Ascending aorta (tissue), 2 donors: ENCODE measurements at regions not wholly inside any gene's neighbourhood (a gene's known extent, or its start where the extent isn't known, plus 50 kb on each side); places are given as distances from the start of the nearest gene placed in this dataset.

Experiments used
- DNase-seq, 2 donors: peaks; one replicate each; pipeline ENCODE4 v3.0.0-alpha.2; 2019; ENCODE audit warnings: low spot score in 2 of 2
- H3K27ac ChIP-seq, 2 donors: fragments of 200-600 bp; sonication (generic); one replicate each; pipeline ENCODE4 v1.5.1; 2016 to 2017; ENCODE audit warnings: mild to moderate bottlenecking in 1 of 2
- H3K27me3 ChIP-seq: fragments of 200-600 bp; sonication (generic); one replicate; pipeline ENCODE4 v1.5.1; 2017
- H3K36me3 ChIP-seq, 2 donors: fragments of 200-600 bp; sonication (generic); one replicate each; pipeline ENCODE4 v1.5.1; 2016
- H3K4me1 ChIP-seq, 2 donors: fragments of 200-600 bp; sonication (generic); one replicate each; pipeline ENCODE4 v1.5.1; 2016 to 2017; ENCODE audit warnings: mild to moderate bottlenecking in 1 of 2
- H3K4me3 ChIP-seq, 2 donors: fragments of 200-600 bp; sonication (generic); one replicate each; pipeline ENCODE4 v1.5.1; 2016 to 2017; ENCODE audit warnings: mild to moderate bottlenecking in 1 of 2
- H3K9me3 ChIP-seq, 2 donors: fragments of 200-600 bp; sonication (generic); one replicate each; pipeline ENCODE4 v1.5.1; 2016
- intact Hi-C: fragments of 100-400 bp; cut with DNase I; formaldehyde crosslinking; loops from one replicate; pipeline ENCODE4 v1.15.1; 2023
- TF ChIP-seq, protein P1 (sequence below), 3 experiments: fragments of 200-600 bp in 2 of 3; fragments of 450-650 bp in 1 of 3; sonication (generic) in 2 of 3; IDR thresholded peaks; one replicate each; pipeline ENCODE4 v1.5.1; 2016 to 2019; ENCODE audit warnings: antibody characterized with exemption in 3 of 3, mild to moderate bottlenecking in 1 of 3, moderate library complexity in 1 of 3

DNA sequence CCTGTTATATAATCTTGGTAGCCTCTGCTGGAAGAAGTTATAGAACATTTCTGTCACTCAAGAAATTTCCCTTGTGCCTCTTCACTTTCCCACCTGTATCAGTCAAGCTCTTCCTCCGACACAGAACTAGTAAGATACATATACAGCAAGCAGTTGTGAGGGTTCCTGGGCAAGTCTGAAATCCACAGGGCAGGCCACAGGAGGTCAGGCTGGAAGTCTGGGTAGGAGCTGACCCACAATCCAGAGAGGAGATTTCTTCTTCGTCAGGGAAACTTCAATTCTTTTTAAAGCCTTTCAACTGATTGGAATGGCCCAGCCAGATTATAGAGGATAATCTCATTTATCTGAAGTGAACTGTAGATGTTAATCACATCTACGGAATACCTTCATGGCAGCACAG is 96.4 kb upstream of the FMN2 start:
- peaks cover 9% of the 10 kb centered on the region for H3K27me3 ChIP-seq
- H3K4me1 ChIP-seq, result peaks cover 3 to 4% of the 10 kb centered on the region in 2 donors
- H3K27ac ChIP-seq, result no peak overlapping the region
- intact Hi-C loops, result no loop called here
- no peaks in the 10 kb centered on the region for H3K36me3 ChIP-seq
- DNase-seq, result no peak
- H3K4me3 ChIP-seq, result no peak overlapping the region
- TF ChIP-seq, protein P1, sequence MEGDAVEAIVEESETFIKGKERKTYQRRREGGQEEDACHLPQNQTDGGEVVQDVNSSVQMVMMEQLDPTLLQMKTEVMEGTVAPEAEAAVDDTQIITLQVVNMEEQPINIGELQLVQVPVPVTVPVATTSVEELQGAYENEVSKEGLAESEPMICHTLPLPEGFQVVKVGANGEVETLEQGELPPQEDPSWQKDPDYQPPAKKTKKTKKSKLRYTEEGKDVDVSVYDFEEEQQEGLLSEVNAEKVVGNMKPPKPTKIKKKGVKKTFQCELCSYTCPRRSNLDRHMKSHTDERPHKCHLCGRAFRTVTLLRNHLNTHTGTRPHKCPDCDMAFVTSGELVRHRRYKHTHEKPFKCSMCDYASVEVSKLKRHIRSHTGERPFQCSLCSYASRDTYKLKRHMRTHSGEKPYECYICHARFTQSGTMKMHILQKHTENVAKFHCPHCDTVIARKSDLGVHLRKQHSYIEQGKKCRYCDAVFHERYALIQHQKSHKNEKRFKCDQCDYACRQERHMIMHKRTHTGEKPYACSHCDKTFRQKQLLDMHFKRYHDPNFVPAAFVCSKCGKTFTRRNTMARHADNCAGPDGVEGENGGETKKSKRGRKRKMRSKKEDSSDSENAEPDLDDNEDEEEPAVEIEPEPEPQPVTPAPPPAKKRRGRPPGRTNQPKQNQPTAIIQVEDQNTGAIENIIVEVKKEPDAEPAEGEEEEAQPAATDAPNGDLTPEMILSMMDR (IDR thresholded peaks at IDR 0.05), result no peak
- no peaks in the 10 kb centered on the region for H3K9me3 ChIP-seq

DNA sequence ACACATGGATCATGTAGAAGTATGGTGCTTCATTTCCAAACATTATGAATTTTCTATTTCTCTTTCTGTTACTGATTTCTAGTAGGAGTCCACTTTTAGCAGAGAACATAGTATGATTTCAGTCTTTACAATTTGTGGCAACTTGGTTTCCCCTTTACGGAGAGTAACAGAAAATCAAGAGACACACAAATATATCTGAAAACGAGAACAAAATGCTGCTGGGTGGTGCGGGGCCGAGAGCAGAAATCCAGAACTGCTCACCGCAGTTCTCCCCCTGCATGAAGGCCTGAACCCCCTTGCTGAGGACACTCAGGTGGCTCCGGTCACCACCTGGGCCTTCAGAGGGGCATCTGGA is 94.5 kb upstream of the FMN2 start:
- Histone ChIP-seq H3K27ac (no peak overlapping the region), H3K27me3 (peaks cover 9% of the 10 kb centered on the region), H3K9me3 (no peaks in the 10 kb centered on the region), H3K4me1 (peaks cover 3 to 4% of the 10 kb centered on the region in 2 donors), H3K4me3 (no peak overlapping the region), H3K36me3 (no peaks in the 10 kb centered on the region)
- no peak for DNase-seq
- TF ChIP-seq, protein P1 (IDR thresholded peaks at IDR 0.05), result no peak
- intact Hi-C loops, result no loop called here

DNA sequence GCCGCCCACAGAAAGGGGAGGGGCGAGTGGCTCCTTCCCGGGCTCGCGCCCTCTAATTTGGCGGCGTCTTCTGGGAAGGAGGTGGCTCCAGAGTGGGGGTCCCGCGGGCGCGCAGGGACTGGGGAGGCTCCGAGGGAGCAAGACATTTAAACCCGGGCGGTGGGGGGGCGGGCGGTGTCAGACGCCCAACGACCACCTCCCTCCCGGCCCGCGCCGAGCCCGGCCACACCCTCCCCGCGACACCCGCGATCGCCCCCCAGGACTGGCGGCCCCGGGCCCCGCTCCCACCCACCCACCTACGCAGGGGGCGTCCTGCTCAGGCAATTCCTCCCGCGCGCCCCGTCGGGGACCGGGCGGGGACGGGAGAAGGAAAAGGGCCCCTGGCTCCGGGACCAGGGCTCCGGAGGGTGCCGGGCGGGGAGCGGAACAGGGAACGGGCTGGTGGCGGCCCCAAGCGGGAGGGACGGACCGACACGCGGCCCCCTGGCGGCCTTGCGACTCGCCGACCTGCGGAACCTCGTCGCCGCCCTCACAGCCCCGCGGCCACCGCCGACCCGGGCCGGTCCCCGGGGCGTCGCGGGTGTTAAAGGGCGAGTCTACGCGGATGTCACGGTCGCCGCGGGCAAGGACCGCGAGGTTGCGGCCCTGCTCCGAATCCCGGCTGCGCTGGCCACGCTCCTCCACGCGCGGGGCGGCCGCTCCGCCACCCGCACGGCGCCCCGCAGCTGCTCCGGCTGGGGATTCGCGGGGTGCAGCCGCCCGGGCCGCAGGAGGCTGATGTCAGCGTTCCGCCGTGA is 94.0 kb upstream of the FMN2 start:
- intact Hi-C loops, result no loop called here
- peak overlapping the region; percentile 39 to 43 for H3K4me3 ChIP-seq
- TF ChIP-seq, protein P1 (IDR thresholded peaks at IDR 0.05), result no peak
- no peaks in the 10 kb centered on the region for H3K36me3 ChIP-seq
- no peak overlapping the region for H3K27ac ChIP-seq
- H3K27me3 ChIP-seq, result peaks cover 9% of the 10 kb centered on the region
- H3K9me3 ChIP-seq, result no peaks in the 10 kb centered on the region
- peaks cover 3 to 4% of the 10 kb centered on the region in 2 donors for H3K4me1 ChIP-seq
- no peak for DNase-seq

DNA sequence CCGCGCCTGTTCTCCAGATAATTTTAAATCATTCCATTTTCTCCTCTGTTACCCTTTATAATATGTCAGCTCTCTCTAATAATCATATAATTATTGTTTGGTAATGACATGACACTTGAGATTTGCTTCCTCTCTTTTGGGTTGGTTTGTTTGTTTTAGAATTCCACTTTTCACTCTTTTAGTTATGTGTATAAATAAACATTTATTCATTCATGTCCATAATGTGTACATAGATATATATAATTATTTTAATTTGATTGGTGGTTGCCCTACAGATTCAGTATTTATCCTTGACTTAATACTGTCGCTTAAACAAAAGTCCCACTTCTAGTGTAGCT is 93.4 kb upstream of the FMN2 start:
- no peak for DNase-seq
- no peaks in the 10 kb centered on the region for H3K9me3 ChIP-seq
- H3K36me3 ChIP-seq, result no peaks in the 10 kb centered on the region
- peaks cover 9% of the 10 kb centered on the region for H3K27me3 ChIP-seq
- peaks cover 3 to 4% of the 10 kb centered on the region in 2 donors for H3K4me1 ChIP-seq
- H3K27ac ChIP-seq, result no peak overlapping the region
- intact Hi-C loops, result no loop called here
- H3K4me3 ChIP-seq, result peak overlapping the region; percentile 39 to 43
- TF ChIP-seq, protein P1 (IDR thresholded peaks at IDR 0.05), result no peak

DNA sequence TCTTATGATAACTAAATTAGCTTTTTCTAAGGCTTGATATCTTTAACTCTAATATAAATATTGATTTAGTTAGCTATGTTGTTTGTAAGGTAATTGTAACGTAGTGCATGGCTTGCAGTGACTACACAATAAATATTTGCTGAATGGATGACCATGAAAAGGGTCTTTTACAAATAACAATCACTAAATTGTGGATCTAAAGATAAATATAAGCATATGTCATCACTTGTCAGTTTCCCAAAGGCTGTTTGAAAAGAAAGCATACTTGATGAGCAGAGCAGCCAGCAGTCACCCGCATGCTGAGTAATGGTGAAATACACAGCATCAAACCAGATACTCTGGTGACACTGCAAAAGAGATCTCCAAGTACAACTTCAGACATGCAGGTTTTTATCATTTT is 92.5 kb upstream of the FMN2 start:
- peaks cover 9% of the 10 kb centered on the region for H3K27me3 ChIP-seq
- TF ChIP-seq, protein P1 (IDR thresholded peaks at IDR 0.05), result no peak
- intact Hi-C loops, result no loop called here

More for the DNA sequence above, 92.5 kb upstream of the FMN2 start:
- Histone ChIP-seq H3K4me3 (no peak overlapping the region), H3K4me1 (peaks cover 3 to 4% of the 10 kb centered on the region in 2 donors), H3K27ac (no peak overlapping the region), H3K9me3 (no peaks in the 10 kb centered on the region), H3K36me3 (no peaks in the 10 kb centered on the region)
- no peak for DNase-seq
